GM23338 (cell line): ENCODE measurements at regions not wholly inside any gene's neighbourhood (a gene's known extent, or its start where the extent isn't known, plus 50 kb on each side); places are given as distances from the start of the nearest gene placed in this dataset.

Experiments
- ATAC-seq: fragments of 200-7000 bp; cut with Tn5 transposase; 3 replicates; pipeline ENCODE4 v1.9.1; 2020
- DNase-seq: peaks from one replicate; pipeline ENCODE4 v3.0.0-alpha.2; 2015; ENCODE audit warnings: low spot score
- H2AFZ ChIP-seq: fragments of 200-600 bp; sonication (generic); 2 replicates; pipeline ENCODE4 v1.8.0; 2016; ENCODE audit warnings: antibody characterized with exemption, mild to moderate bottlenecking, moderate library complexity
- H3F3A ChIP-seq: fragments of 200-600 bp; sonication (generic); replicated peaks from 2 replicates; pipeline ENCODE4 v1.8.0; 2017; ENCODE audit warnings: antibody characterized with exemption, mixed run types, low read depth
- H3K27ac ChIP-seq: fragments of 200-600 bp; sonication (generic); 2 replicates; pipeline ENCODE4 v1.6.1; 2016; ENCODE audit warnings: low read depth
- H3K27me3 ChIP-seq: fragments of 200-600 bp; sonication (generic); 2 replicates; pipeline ENCODE4 v1.8.0; 2016; ENCODE audit warnings: mild to moderate bottlenecking, mixed run types, moderate library complexity; ENCODE audit not compliant: insufficient read depth
- H3K36me3 ChIP-seq: fragments of 200-600 bp; sonication (generic); 2 replicates; pipeline ENCODE4 v1.8.0; 2016; ENCODE audit warnings: mild to moderate bottlenecking; ENCODE audit not compliant: insufficient read depth
- H3K4me1 ChIP-seq: fragments of 200-600 bp; sonication (generic); 2 replicates; pipeline ENCODE4 v1.8.0; 2016; ENCODE audit warnings: mild to moderate bottlenecking, moderate library complexity; ENCODE audit not compliant: insufficient read depth
- H3K4me2 ChIP-seq: fragments of 200-600 bp; sonication (generic); 2 replicates; pipeline ENCODE4 v1.7.1; 2017; ENCODE audit warnings: mixed run types
- H3K4me3 ChIP-seq: fragments of 200-600 bp; sonication (generic); 2 replicates; pipeline ENCODE4 v1.6.1; 2016; ENCODE audit warnings: mixed run types
- H3K79me2 ChIP-seq: fragments of 200-600 bp; sonication (generic); replicated peaks from 2 replicates; pipeline ENCODE4 v1.8.0; 2017; ENCODE audit warnings: mild to moderate bottlenecking; ENCODE audit not compliant: insufficient read depth
- H3K9me2 ChIP-seq: fragments of 200-600 bp; sonication (generic); 2 replicates; pipeline ENCODE4 v1.8.0; 2017; ENCODE audit not compliant: insufficient read depth
- H4K20me1 ChIP-seq: fragments of 200-600 bp; sonication (generic); replicated peaks from 2 replicates; pipeline ENCODE4 v1.8.0; 2017; ENCODE audit warnings: mild to moderate bottlenecking; ENCODE audit not compliant: insufficient read depth
- H3K27ac Mint-ChIP-seq: 2 replicates; pipeline ENCODE4 v1.8.0; 2020; ENCODE audit warnings: inconsistent platforms, mild to moderate bottlenecking, moderate library complexity, mixed read lengths
- H3K27me3 Mint-ChIP-seq: 3 replicates; pipeline ENCODE4 v1.8.0; 2022; ENCODE audit warnings: low read depth, mild to moderate bottlenecking, moderate library complexity, mixed read lengths, inconsistent platforms; ENCODE audit not compliant: insufficient read depth, poor library complexity
- H3K36me3 Mint-ChIP-seq: 3 replicates; pipeline ENCODE4 v1.8.0; 2021; ENCODE audit warnings: low read depth, mild to moderate bottlenecking, inconsistent platforms, moderate library complexity, mixed read lengths
- H3K4me1 Mint-ChIP-seq: 3 replicates; pipeline ENCODE4 v1.8.0; 2020; ENCODE audit warnings: mild to moderate bottlenecking, inconsistent platforms, mixed read lengths
- H3K4me3 Mint-ChIP-seq: 3 replicates; pipeline ENCODE4 v1.8.0; 2021; ENCODE audit warnings: moderate library complexity, mild to moderate bottlenecking, inconsistent platforms, mixed read lengths
- H3K9me3 Mint-ChIP-seq: 3 replicates; pipeline ENCODE4 v1.8.0; 2020; ENCODE audit warnings: moderate library complexity, mild to moderate bottlenecking, inconsistent platforms, mixed read lengths
- CREB1 ChIP-seq: fragments of 250-450 bp; sonication (Bioruptor Pico); IDR thresholded peaks from 2 replicates; pipeline ENCODE4 v1.5.0; 2020; ENCODE audit warnings: low read depth, mild to moderate bottlenecking, moderate library complexity
- CTCF ChIP-seq, 2 experiments: fragments of 200-600 bp in 1 of 2; sonication (generic) in 1 of 2; conservative IDR thresholded peaks; 2 replicates each; pipeline versions ENCODE4 v1.5.1 to v1.6.1; 2016 to 2017; ENCODE audit warnings: antibody characterized with exemption in 2 of 2, low read depth in 2 of 2, mild to moderate bottlenecking in 2 of 2, moderate library complexity in 1 of 2
- ETS1 ChIP-seq: IDR thresholded peaks from 2 replicates; pipeline ENCODE4 v1.6.1; 2016; ENCODE audit warnings: antibody characterized with exemption
- EZH2 ChIP-seq: fragments of 200-600 bp; sonication (generic); IDR thresholded peaks from one replicate; pipeline ENCODE4 v1.8.0; 2017; ENCODE audit warnings: antibody characterized with exemption, mild to moderate bottlenecking, low read depth; ENCODE audit not compliant: unreplicated experiment
- EZH2phosphoT487 ChIP-seq: fragments of 200-600 bp; sonication (generic); IDR thresholded peaks from one replicate; pipeline ENCODE4 v1.8.1; 2018; ENCODE audit warnings: antibody characterized with exemption; ENCODE audit not compliant: unreplicated experiment
- JUNB ChIP-seq: IDR thresholded peaks from one replicate; pipeline ENCODE4 v1.6.1; 2016; ENCODE audit warnings: antibody characterized with exemption; ENCODE audit not compliant: unreplicated experiment
- NANOG ChIP-seq: IDR thresholded peaks from 2 replicates; pipeline ENCODE4 v1.6.1; 2016; ENCODE audit warnings: antibody characterized with exemption, borderline replicate concordance
- POLR2AphosphoS5 ChIP-seq: IDR thresholded peaks from 2 replicates; pipeline ENCODE4 v1.6.1; 2016; ENCODE audit warnings: antibody characterized with exemption, low read depth
- REST ChIP-seq: IDR thresholded peaks from one replicate; pipeline ENCODE4 v1.6.1; 2018; ENCODE audit warnings: antibody characterized with exemption; ENCODE audit not compliant: unreplicated experiment
- STAT1 ChIP-seq: IDR thresholded peaks from one replicate; pipeline ENCODE4 v1.6.1; 2016; ENCODE audit warnings: antibody characterized with exemption; ENCODE audit not compliant: unreplicated experiment
- ZNF114 ChIP-seq: fragments of 250-450 bp; sonication (Bioruptor Pico); IDR thresholded peaks from 2 replicates; pipeline ENCODE4 v1.5.0; 2020; ENCODE audit warnings: mild to moderate bottlenecking, moderate library complexity
- ZNF331 ChIP-seq: fragments of 250-450 bp; sonication (Bioruptor Pico); IDR thresholded peaks from 2 replicates; pipeline ENCODE4 v1.5.0; 2020; ENCODE audit warnings: low read depth, mild to moderate bottlenecking, moderate library complexity
- ZNF462 ChIP-seq: fragments of 250-450 bp; sonication (Bioruptor Pico); IDR thresholded peaks from 2 replicates; pipeline ENCODE4 v1.5.0; 2020; ENCODE audit warnings: mild to moderate bottlenecking, moderate library complexity

- no peak for ATAC-seq
- no peak overlapping the region for H3K4me3 Mint-ChIP-seq
- Histone ChIP-seq H3K4me2 (no peak overlapping the region), H3K79me2 (no peaks in the 10 kb centered on the region), H2AFZ (no peak overlapping the region), H3K4me3 (no peak overlapping the region), H3K27ac (no peak overlapping the region), H3K4me1 (no peaks in the 10 kb centered on the region), H3K36me3 (0 out of 2 replicates have a peak, but pooled peaks cover 3% of the 10 kb centered on the region), H3K27me3 (no peaks in the 10 kb centered on the region), H3F3A (no peaks in the 10 kb centered on the region), H4K20me1 (no peaks in the 10 kb centered on the region), H3K9me2 (no peaks in the 10 kb centered on the region)
- H3K4me1 Mint-ChIP-seq, result no peaks in the 10 kb centered on the region
- DNase-seq, result no peak
- H3K27me3 Mint-ChIP-seq, result no peaks in the 10 kb centered on the region
- peaks cover 8% of the 10 kb centered on the region; the same call in 1 of the 3 replicates for H3K9me3 Mint-ChIP-seq
- H3K27ac Mint-ChIP-seq, result no peak overlapping the region
- no peaks in the 10 kb centered on the region; the same call in 2 of the 3 replicates for H3K36me3 Mint-ChIP-seq
- no peak for TF ChIP-seq EZH2
- no peak for TF ChIP-seq NANOG
- TF ChIP-seq ZNF462, result no peak
- no peak for TF ChIP-seq REST
- no peak for TF ChIP-seq ZNF331 (CRISPR knock-in tag)
- TF ChIP-seq ZNF114 (CRISPR knock-in tag), result no peak
- no peak for TF ChIP-seq ETS1
- TF ChIP-seq POLR2AphosphoS5, result no peak
- no peak for TF ChIP-seq CREB1
- TF ChIP-seq JUNB, result no peak
- no peak for TF ChIP-seq EZH2phosphoT487
- TF ChIP-seq STAT1, result no peak
- no peak for TF ChIP-seq CTCF (conservative IDR thresholded peaks at IDR 0.05; ENCODE audit: low read depth in 2 of 2)
These were observed 107.4 kb upstream of the TOM1L1 start for GRCh38 chr17:54793271-54793670.
